ENCODE measurements at regions not wholly inside any gene's neighbourhood (a gene's known extent, or its start where the extent isn't known, plus 50 kb on each side); places are given as distances from the start of the nearest gene placed in this dataset.

- TF ChIP-seq CTCF (IDR thresholded peaks at IDR 0.05; ENCODE audit: low read depth, low read length, poor library complexity, severe bottlenecking) (no peak), EZH2phosphoT487 (IDR thresholded peaks at IDR 0.05; ENCODE audit: borderline replicate concordance, low read length) (no peak)
Measured at GRCh38 chr2:177335917-177336450, 56.6 kb upstream of the AGPS start.
